IMR-90 (cell line): ENCODE measurements at regions not wholly inside any gene's neighbourhood (a gene's known extent, or its start where the extent isn't known, plus 50 kb on each side); places are given as distances from the start of the nearest gene placed in this dataset.

Experiments
- ATAC-seq: fragments of 200-7000 bp; cut with Tn5 transposase; 2 replicates; pipeline ENCODE4 v1.9.1; 2020; ENCODE audit warnings: low read depth, mild to moderate bottlenecking, moderate library complexity
- BruUV-seq: library from RNA; stranded (reverse); fragments of 400-500 nt; replicated peaks from 2 replicates; lab custom pipeline; 2021; lab: Mats Ljungman, UMichigan
- CTCF ChIA-PET: fragments of 300-600 bp; formaldehyde crosslinking; extraction: SDS; loops from one replicate; lab custom pipeline; 2021; ENCODE audit warnings: antibody characterized with exemption; lab: Yijun Ruan, JAX
- POLR2A ChIA-PET: fragments of 300-600 bp; sonication (Branson Sonifier 250); formaldehyde crosslinking; loops from one replicate; lab custom pipeline; 2022; ENCODE audit warnings: antibody characterized with exemption; ENCODE audit not compliant: unreplicated experiment; lab: Charles Lee
- DNase-seq: peaks from one replicate; pipeline ENCODE4 v3.0.0; 2013
- H2AFZ ChIP-seq: replicated peaks from 2 replicates; pipeline ENCODE3; 2013; ENCODE audit warnings: low read length, mild to moderate bottlenecking; ENCODE audit not compliant: poor library complexity
- H2AK5ac ChIP-seq: 2 replicates; pipeline ENCODE4 v1.6.1; 2013; ENCODE audit warnings: low read depth, low read length, inconsistent platforms
- H2AK9ac ChIP-seq: replicated peaks from 2 replicates; pipeline ENCODE3; 2013; ENCODE audit warnings: mild to moderate bottlenecking, low read depth, low read length, moderate library complexity; ENCODE audit not compliant: poor library complexity
- H2BK120ac ChIP-seq: 2 replicates; pipeline ENCODE4 v1.6.1; 2013; ENCODE audit warnings: low read depth, low read length, inconsistent platforms
- H2BK15ac ChIP-seq: 3 replicates; pipeline ENCODE4 v1.6.1; 2013; ENCODE audit warnings: low read depth, low read length, inconsistent platforms
- H2BK20ac ChIP-seq: 2 replicates; pipeline ENCODE4 v1.6.1; 2013; ENCODE audit warnings: low read depth, mild to moderate bottlenecking, inconsistent platforms, low read length, moderate library complexity
- H2BK5ac ChIP-seq: 2 replicates; pipeline ENCODE4 v1.6.1; 2013; ENCODE audit warnings: mild to moderate bottlenecking, low read depth, low read length, inconsistent platforms; ENCODE audit not compliant: poor library complexity, severe bottlenecking
- H3K14ac ChIP-seq: replicated peaks from 2 replicates; pipeline ENCODE4 v1.6.1; 2013; ENCODE audit warnings: low read depth, low read length, inconsistent platforms
- H3K18ac ChIP-seq: 2 replicates; pipeline ENCODE4 v1.6.1; 2013; ENCODE audit warnings: low read depth, low read length, control low read depth
- H3K23ac ChIP-seq: 2 replicates; pipeline ENCODE4 v1.6.1; 2013; ENCODE audit warnings: low read depth, low read length, inconsistent platforms
- H3K27ac ChIP-seq: 2 replicates; pipeline ENCODE4 v1.5.1; 2013; ENCODE audit warnings: mild to moderate bottlenecking, control low read depth, low read length; ENCODE audit not compliant: insufficient read depth
- H3K27me3 ChIP-seq: 2 replicates; pipeline ENCODE4 v1.6.1; 2013; ENCODE audit warnings: low read length; ENCODE audit not compliant: control insufficient read depth, insufficient read depth
- H3K36me3 ChIP-seq: 2 replicates; pipeline ENCODE4 v1.6.1; 2013; ENCODE audit warnings: low read length, mixed read lengths; ENCODE audit not compliant: control insufficient read depth, insufficient read depth
- H3K4ac ChIP-seq: 2 replicates; pipeline ENCODE4 v1.6.1; 2013; ENCODE audit warnings: low read depth, low read length, inconsistent platforms
- H3K4me1 ChIP-seq: 2 replicates; pipeline ENCODE4 v1.6.1; 2013; ENCODE audit warnings: low read length, mixed read lengths; ENCODE audit not compliant: control insufficient read depth, insufficient read depth
- H3K4me2 ChIP-seq: 2 replicates; pipeline ENCODE4 v1.6.1; 2013; ENCODE audit warnings: low read depth, mild to moderate bottlenecking, control low read depth, low read length, moderate library complexity
- H3K4me3 ChIP-seq: 2 replicates; pipeline ENCODE4 v1.5.1; 2013; ENCODE audit warnings: low read depth, mild to moderate bottlenecking, control low read depth, low read length, moderate library complexity; ENCODE audit not compliant: insufficient read depth
- H3K56ac ChIP-seq: 2 replicates; pipeline ENCODE4 v1.6.1; 2013; ENCODE audit warnings: low read length, inconsistent platforms; ENCODE audit not compliant: insufficient read depth; ENCODE audit errors: extremely low read depth
- H3K79me1 ChIP-seq, 2 experiments: 2 replicates each; pipeline ENCODE4 v1.6.1; 2013; ENCODE audit warnings: low read length in 2 of 2, inconsistent platforms in 1 of 2, low read depth in 1 of 2
- H3K9ac ChIP-seq: 2 replicates; pipeline ENCODE4 v1.6.1; 2013; ENCODE audit warnings: low read depth, low read length, control low read depth
- H3K9me1 ChIP-seq: 2 replicates; pipeline ENCODE4 v1.6.1; 2013; ENCODE audit warnings: low read length, inconsistent platforms; ENCODE audit not compliant: insufficient read depth
- H3K9me3 ChIP-seq: 2 replicates; pipeline ENCODE4 v1.6.1; 2013; ENCODE audit warnings: low read length; ENCODE audit not compliant: control insufficient read depth, insufficient read depth
- H4K20me1 ChIP-seq: 2 replicates; pipeline ENCODE4 v1.6.1; 2013; ENCODE audit warnings: low read length, inconsistent platforms; ENCODE audit not compliant: insufficient read depth
- H4K5ac ChIP-seq: 2 replicates; pipeline ENCODE4 v1.6.1; 2013; ENCODE audit warnings: mild to moderate bottlenecking, low read depth, low read length, control low read depth
- H4K8ac ChIP-seq, 2 experiments: 2 replicates each; pipeline ENCODE4 v1.6.1; 2013; ENCODE audit warnings: low read depth in 2 of 2, low read length in 2 of 2, control low read depth in 1 of 2, inconsistent platforms in 1 of 2
- H4K91ac ChIP-seq: 2 replicates; pipeline ENCODE4 v1.6.1; 2013; ENCODE audit warnings: low read depth, low read length, inconsistent platforms; ENCODE audit not compliant: insufficient read depth
- BHLHE40 ChIP-seq: fragments of 150-350 bp; IDR thresholded peaks from 2 replicates; pipeline ENCODE4 v1.6.1; 2016; ENCODE audit warnings: mild to moderate bottlenecking, low read depth, low read length
- CEBPB ChIP-seq: IDR thresholded peaks from 2 replicates; pipeline ENCODE4 v1.6.1; 2012; ENCODE audit warnings: low read depth, low read length, improper control_type of control experiment
- CHD1 ChIP-seq: IDR thresholded peaks from 2 replicates; pipeline ENCODE4 v1.6.1; 2012; ENCODE audit warnings: low read depth, low read length, improper control_type of control experiment
- FOS ChIP-seq: fragments of 150-350 bp; IDR thresholded peaks from 2 replicates; pipeline ENCODE4 v1.6.1; 2016; ENCODE audit warnings: low read depth, low read length
- MAFK ChIP-seq: IDR thresholded peaks from 2 replicates; pipeline ENCODE4 v1.6.1; 2012; ENCODE audit warnings: low read depth, low read length, improper control_type of control experiment
- MAZ ChIP-seq: IDR thresholded peaks from 2 replicates; pipeline ENCODE4 v1.6.1; 2012; ENCODE audit warnings: low read depth, mild to moderate bottlenecking, low read length, improper control_type of control experiment, moderate library complexity, borderline replicate concordance
- MXI1 ChIP-seq: IDR thresholded peaks from 2 replicates; pipeline ENCODE4 v1.6.1; 2012; ENCODE audit warnings: low read depth, mild to moderate bottlenecking, low read length, moderate library complexity, borderline replicate concordance
- NFE2L2 ChIP-seq: fragments of 150-350 bp; IDR thresholded peaks from 2 replicates; pipeline ENCODE4 v1.6.1; 2016; ENCODE audit warnings: low read depth, mild to moderate bottlenecking, low read length
- POLR2A ChIP-seq: IDR thresholded peaks from 2 replicates; pipeline ENCODE4 v1.6.1; 2012; ENCODE audit warnings: mild to moderate bottlenecking, low read depth, low read length
- RAD21 ChIP-seq: IDR thresholded peaks from 2 replicates; pipeline ENCODE4 v1.6.1; 2012; ENCODE audit warnings: low read length, improper control_type of control experiment
- RCOR1 ChIP-seq: IDR thresholded peaks from 2 replicates; pipeline ENCODE4 v1.6.1; 2012; ENCODE audit warnings: mild to moderate bottlenecking, low read length, improper control_type of control experiment; ENCODE audit not compliant: insufficient replicate concordance
- RFX5 ChIP-seq: IDR thresholded peaks from 2 replicates; pipeline ENCODE4 v1.8.0; 2012; ENCODE audit warnings: low read depth, mild to moderate bottlenecking, low read length, moderate library complexity
- SMC3 ChIP-seq: fragments of 150-350 bp; IDR thresholded peaks from 2 replicates; pipeline ENCODE4 v1.6.1; 2016; ENCODE audit warnings: low read depth, mild to moderate bottlenecking, antibody characterized with exemption, low read length, moderate library complexity
- WGBS, 2 experiments: methylation state at CpG; one replicate each; pipeline versions ENCODE4 v1.1.5 to v1.1.7; 2013; ENCODE audit warnings: missing lambda C conversion rate in 2 of 2; ENCODE audit not compliant: insufficient read length in 1 of 2; ENCODE audit errors: extremely low coverage in 2 of 2; 5-methylcytosine and 5-hydroxymethylcytosine counted together
- dilution Hi-C: fragments of 300-500 bp; cut with HindIII; formaldehyde crosslinking; loops from one replicate; pipeline ENCODE4 v1.14.3; 2018; ENCODE audit warnings: low sequenced_read_pairs; ENCODE audit not compliant: unreplicated experiment
- in situ Hi-C: fragments of 300-500 bp; cut with MboI; formaldehyde crosslinking; loops from 3 replicates; pipeline ENCODE4 v1.14.3; 2019; ENCODE audit warnings: low sequenced_read_pairs, inconsistent platforms, mixed read lengths
- intact Hi-C: fragments of 100-400 bp; cut with micrococcal nuclease; formaldehyde crosslinking; loops from 2 replicates; pipeline ENCODE4 v1.10.0; 2022
- TF ChIP-seq, protein P1 (sequence below): fragments of 150-350 bp; IDR thresholded peaks from 2 replicates; pipeline ENCODE4 v1.6.1; 2016; ENCODE audit warnings: low read depth, mild to moderate bottlenecking, low read length, moderate library complexity, borderline replicate concordance
- TF ChIP-seq, protein P2 (sequence below): fragments of 150-350 bp; IDR thresholded peaks from 2 replicates; pipeline ENCODE4 v1.6.1; 2017; ENCODE audit warnings: mild to moderate bottlenecking, antibody characterized with exemption, low read length, low read depth
- TF ChIP-seq, protein P3 (sequence below): conservative IDR thresholded peaks from 2 replicates; pipeline ENCODE4 v1.5.1; 2012; ENCODE audit warnings: mild to moderate bottlenecking, low read depth, low read length, improper control_type of control experiment

DNA sequence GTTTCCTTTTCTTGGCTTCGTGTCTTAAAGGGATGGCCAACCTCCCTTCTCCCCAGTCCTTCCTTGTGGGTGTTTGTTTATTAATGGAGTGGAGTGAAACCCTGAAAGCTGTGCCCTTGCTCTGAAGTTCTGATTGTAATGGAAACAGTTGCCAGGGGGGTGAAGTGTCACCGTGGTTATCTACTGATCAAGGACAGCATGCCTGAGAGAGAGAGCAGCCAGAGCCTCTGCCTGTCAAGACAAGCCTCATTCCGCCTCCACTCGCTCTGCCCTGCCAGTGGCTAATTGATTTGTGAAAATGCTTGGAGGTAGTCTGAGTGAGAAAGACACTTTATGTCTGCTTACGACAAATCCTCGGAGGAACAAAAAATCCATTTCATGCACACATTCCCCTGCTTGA, 143.7 kb upstream of the SLC30A5 start:
- POLR2A ChIA-PET = no interaction called here

More for the DNA sequence above, 143.7 kb upstream of the SLC30A5 start:
- CTCF ChIA-PET = interaction anchor here (0.7 kb wide), 1 partner anchor 11 kb away, joined by 3 read pairs; no protein-coding TSS in a partner anchor
- no peak overlapping the region for H2BK5ac ChIP-seq
- no peaks in the 10 kb centered on the region for H3K9me1 ChIP-seq
- ATAC-seq (no peak), DNase-seq (no peak)
- H3K4me1 ChIP-seq = no peaks in the 10 kb centered on the region
- TF ChIP-seq FOS (no peak), MAZ (no peak), MAFK (no peak), CEBPB (no peak), RAD21 (no peak), RFX5 (no peak), BHLHE40 (no peak), MXI1 (no peak), RCOR1 (no peak), CHD1 (no peak), SMC3 (no peak), NFE2L2 (no peak), POLR2A (no peak)
- TF ChIP-seq, protein P1, sequence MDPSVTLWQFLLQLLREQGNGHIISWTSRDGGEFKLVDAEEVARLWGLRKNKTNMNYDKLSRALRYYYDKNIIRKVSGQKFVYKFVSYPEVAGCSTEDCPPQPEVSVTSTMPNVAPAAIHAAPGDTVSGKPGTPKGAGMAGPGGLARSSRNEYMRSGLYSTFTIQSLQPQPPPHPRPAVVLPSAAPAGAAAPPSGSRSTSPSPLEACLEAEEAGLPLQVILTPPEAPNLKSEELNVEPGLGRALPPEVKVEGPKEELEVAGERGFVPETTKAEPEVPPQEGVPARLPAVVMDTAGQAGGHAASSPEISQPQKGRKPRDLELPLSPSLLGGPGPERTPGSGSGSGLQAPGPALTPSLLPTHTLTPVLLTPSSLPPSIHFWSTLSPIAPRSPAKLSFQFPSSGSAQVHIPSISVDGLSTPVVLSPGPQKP = no peak
- TF ChIP-seq, protein P2, sequence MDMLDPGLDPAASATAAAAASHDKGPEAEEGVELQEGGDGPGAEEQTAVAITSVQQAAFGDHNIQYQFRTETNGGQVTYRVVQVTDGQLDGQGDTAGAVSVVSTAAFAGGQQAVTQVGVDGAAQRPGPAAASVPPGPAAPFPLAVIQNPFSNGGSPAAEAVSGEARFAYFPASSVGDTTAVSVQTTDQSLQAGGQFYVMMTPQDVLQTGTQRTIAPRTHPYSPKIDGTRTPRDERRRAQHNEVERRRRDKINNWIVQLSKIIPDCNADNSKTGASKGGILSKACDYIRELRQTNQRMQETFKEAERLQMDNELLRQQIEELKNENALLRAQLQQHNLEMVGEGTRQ = no peak
- TF ChIP-seq, protein P3, sequence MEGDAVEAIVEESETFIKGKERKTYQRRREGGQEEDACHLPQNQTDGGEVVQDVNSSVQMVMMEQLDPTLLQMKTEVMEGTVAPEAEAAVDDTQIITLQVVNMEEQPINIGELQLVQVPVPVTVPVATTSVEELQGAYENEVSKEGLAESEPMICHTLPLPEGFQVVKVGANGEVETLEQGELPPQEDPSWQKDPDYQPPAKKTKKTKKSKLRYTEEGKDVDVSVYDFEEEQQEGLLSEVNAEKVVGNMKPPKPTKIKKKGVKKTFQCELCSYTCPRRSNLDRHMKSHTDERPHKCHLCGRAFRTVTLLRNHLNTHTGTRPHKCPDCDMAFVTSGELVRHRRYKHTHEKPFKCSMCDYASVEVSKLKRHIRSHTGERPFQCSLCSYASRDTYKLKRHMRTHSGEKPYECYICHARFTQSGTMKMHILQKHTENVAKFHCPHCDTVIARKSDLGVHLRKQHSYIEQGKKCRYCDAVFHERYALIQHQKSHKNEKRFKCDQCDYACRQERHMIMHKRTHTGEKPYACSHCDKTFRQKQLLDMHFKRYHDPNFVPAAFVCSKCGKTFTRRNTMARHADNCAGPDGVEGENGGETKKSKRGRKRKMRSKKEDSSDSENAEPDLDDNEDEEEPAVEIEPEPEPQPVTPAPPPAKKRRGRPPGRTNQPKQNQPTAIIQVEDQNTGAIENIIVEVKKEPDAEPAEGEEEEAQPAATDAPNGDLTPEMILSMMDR = no peak
- H2BK20ac ChIP-seq = no peak overlapping the region
- no peak overlapping the region for H3K4ac ChIP-seq
- no peak overlapping the region for H3K4me3 ChIP-seq
- no peak overlapping the region for H4K91ac ChIP-seq
- no peaks in the 10 kb centered on the region for H3K9me3 ChIP-seq
- no peak overlapping the region for H2BK120ac ChIP-seq
- H3K4me2 ChIP-seq = no peak overlapping the region
- no TSS peak for BruUV-seq
- no peak overlapping the region for H3K9ac ChIP-seq
- no peak overlapping the region for H3K18ac ChIP-seq
- H3K23ac ChIP-seq = no peak overlapping the region
- dilution Hi-C loops = no loop called here
- no peak overlapping the region for H3K56ac ChIP-seq
- no peaks in the 10 kb centered on the region for H4K20me1 ChIP-seq
- in situ Hi-C loops = no loop called here
- no peak overlapping the region for H2BK15ac ChIP-seq
- no peak overlapping the region for H4K5ac ChIP-seq
- no peak overlapping the region for H2AK5ac ChIP-seq
- H2AK9ac ChIP-seq = no peak overlapping the region
- H3K79me1 ChIP-seq = no peaks in the 10 kb centered on the region
- no peak overlapping the region for H3K14ac ChIP-seq
- no CpG with 5 or more reads among the region's 6 CpGs for WGBS, 2 experiments
- H3K36me3 ChIP-seq = no peaks in the 10 kb centered on the region
- intact Hi-C loops = no loop called here
- peaks cover 12% of the 10 kb centered on the region for H3K27me3 ChIP-seq
- no peak overlapping the region for H4K8ac ChIP-seq
- no peak overlapping the region for H3K27ac ChIP-seq
- H2AFZ ChIP-seq = no peak overlapping the region
